GM20431 (cell line): ENCODE measurements at regions not wholly inside any gene's neighbourhood (a gene's known extent, or its start where the extent isn't known, plus 50 kb on each side); places are given as distances from the start of the nearest gene placed in this dataset.
"Not testable (repeated sequence)": the region's sequence is repeated elsewhere in the genome, so short reads cannot be mapped to it uniquely, and the experiment has no call there.

Source experiments
- in situ Hi-C: fragments of 300-500 bp; cut with MseI, MboI; formaldehyde crosslinking; loops from one replicate; pipeline ENCODE4 v1.15.0; 2020; ENCODE audit warnings: low sequenced_read_pairs; ENCODE audit not compliant: unreplicated experiment

- in situ Hi-C loops = no loop called here
These were observed 78.2 kb upstream of the THBS1 start for GRCh38 chr15:39502611-39503195.

GRCh38 chr15:39503526-39503925, 77.4 kb upstream of the THBS1 start:
- in situ Hi-C loops = no loop called here

GRCh38 chr15:39504808-39505207, 76.1 kb upstream of the THBS1 start:
- in situ Hi-C loops = no loop called here

DNA sequence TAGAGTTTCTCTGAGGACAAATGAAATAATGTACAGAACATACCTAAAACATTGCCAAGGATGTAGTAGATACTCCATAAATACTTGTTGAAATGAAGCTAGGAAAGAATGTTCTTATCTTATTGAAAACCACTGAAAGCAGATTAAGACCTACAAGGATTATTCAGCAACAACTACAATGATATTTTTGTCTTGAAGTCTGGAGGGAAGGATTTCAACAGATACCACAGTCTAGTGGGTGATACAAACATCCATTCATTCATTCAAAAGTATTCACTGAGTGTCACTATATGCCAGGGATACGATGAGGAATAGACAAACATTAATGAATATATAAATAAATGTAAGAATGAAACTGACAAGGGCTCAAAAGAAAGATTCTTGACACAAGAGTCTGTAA, 74.7 kb upstream of the THBS1 start:
- in situ Hi-C loops = no loop called here

- in situ Hi-C loops = no loop called here
These were observed 72.3 kb upstream of the THBS1 start for GRCh38 chr15:39508536-39508935.

- in situ Hi-C loops = no loop called here
These were observed 70.7 kb upstream of the THBS1 start for GRCh38 chr15:39510001-39510701.

GRCh38 chr15:39511000-39511915, 69.6 kb upstream of the THBS1 start:
- in situ Hi-C loops = no loop called here

DNA sequence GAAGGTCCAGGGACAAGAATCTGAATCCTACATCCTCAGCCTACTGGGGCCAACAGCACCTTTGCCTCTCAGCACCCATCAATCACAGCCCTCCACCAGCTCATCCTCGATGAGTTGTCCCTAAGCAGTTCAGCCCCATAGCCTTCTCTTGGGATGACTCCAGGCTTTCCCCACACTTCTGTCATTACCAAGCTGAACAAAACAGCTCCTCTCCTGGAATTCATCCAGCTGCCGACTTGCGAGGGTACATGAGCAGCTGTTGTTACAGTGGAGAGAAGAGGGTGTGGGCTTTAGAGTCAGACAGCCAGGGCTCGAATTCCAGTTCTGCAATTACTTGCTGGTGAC, 69.0 kb upstream of the THBS1 start:
- in situ Hi-C loops = no loop called here

- in situ Hi-C loops = no loop called here
These were observed 68.2 kb upstream of the THBS1 start for GRCh38 chr15:39512643-39513042.

GRCh38 chr15:39513936-39514335, 66.9 kb upstream of the THBS1 start:
- in situ Hi-C loops = no loop called here

DNA sequence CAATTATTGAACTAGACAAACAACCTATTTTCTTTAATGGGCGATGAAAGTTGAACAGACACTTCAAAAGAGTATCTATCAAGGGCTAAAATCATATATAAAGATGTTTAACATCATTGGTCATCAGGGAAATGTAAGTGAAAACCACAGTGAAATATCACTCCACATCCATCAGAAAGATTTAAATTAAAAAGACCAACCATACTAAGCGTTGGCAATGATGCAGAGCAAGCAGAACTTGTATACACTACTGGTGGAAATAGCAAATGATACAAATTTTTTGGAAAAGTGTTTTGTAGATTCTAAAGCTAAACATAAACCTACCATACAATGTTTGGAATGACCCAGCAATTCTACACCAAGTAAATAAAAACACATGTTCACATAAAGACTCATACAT, 65.9 kb upstream of the THBS1 start:
- in situ Hi-C loops = no loop called here

GRCh38 chr15:39515765-39516164, 65.1 kb upstream of the THBS1 start:
- in situ Hi-C loops = no loop called here

DNA sequence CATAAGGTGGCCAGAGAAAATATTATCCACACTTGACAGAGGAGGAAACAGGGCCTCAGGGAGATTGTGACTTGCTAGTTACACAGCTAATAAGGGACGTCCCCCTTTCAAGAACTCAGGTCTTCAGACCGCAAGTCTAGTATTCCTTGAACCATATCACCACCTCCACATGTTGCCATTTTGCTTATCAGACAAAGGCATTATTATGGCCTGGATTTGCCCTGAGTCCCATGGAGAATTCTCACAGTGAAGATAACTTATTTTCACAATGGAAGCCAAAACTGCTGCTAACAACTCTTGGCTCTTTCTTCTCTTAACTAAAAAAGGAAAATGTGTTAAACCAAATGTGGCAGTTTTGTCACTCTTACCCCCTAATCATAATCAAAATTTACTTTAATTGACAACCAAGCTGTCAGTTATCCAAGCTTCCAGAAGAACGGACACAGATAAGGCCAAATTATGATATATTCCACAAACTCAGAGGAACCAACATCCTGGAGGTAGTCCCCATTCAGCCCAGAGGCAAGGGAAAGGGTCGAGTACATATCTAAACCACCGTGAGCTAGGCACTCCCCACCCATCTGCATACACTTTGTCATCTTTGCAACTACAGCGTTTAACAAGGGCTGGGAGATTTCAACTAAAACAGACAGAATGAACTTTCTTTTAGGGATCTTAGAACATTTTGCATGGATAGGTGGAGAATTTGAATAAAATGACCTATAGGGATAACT, 63.6 kb upstream of the THBS1 start:
- in situ Hi-C loops = no loop called here

DNA sequence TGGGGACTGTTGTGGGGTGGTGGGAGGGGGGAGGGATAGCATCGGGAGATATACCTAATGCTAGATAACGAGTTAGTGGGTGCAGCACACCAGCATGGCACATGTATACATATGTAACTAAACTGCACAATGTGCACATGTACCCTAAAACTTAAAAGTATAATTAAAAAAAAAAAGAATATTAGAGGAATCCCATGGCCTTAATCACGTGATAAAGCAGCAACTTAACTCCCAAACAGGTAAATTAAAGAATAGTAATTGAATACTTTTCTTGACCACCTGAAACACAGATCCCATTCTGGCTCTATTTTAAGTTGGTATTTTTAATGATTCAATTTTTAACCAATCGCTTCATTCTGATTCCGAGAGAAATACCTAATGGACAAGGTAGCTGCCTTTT, 56.9 kb upstream of the THBS1 start:
- in situ Hi-C loops = not testable (repeated sequence)

DNA sequence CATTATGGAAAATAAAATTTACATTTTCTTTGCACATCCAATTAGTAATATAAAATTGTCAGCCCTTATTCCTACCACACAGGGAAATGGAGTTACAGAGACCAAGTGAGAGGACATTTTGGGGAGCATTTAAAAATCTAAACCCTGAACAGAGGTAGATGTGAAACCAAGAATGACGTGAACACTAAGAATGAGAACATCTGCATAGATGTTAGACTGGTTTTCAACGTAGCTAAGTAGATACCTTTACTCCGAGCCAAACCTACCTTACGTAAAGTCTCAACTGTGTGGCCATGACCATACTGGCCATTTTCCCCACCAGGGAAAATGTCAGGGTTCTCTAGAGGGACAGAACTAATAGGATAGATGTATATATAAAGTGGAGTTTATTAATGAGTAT, 51.4 kb upstream of the THBS1 start:
- in situ Hi-C loops = no loop called here

DNA sequence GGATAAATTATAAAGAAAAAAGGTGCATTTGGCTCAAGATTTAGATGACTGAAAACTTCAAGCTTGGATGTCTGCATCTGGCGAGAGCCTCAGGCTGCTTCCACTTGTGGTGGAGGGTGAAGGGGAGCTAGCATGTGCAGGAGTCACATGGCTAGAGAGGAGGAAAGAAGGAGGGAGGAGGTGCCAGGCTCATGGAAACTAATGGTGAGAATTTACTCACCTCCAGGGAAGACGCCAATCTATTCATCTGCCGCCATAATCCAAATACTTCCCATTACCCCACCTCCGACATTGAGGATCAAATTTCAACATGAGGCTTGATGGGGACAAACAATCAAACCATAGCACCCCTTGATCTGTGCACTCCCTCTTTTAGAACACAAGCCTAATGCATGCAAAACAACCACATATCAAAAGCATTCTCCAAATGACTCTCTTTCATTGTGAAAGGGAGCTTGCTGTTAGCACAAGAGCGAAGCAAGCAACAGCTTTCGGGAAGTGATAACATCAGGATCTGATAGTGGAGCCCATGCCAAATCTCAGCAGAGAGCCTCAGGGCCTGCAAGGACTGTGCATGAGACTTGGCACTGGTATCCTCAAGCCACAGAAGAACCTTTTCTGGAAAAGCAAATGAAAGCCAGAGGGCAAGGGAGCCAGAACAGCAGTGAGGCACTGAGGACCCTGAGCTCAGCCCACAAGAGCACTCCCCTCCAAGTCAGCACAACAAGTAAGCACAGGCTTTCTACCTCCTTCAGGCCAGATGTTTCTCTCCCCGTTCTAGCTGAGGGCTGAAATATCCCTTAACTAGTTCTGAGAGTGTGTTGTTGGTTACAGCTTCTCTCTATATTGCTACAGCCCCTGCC, 50.2 kb upstream of the THBS1 start:
- in situ Hi-C loops = no loop called here
